ENCODE measurements at regions not wholly inside any gene's neighbourhood (a gene's known extent, or its start where the extent isn't known, plus 50 kb on each side); places are given as distances from the start of the nearest gene placed in this dataset.

DNA sequence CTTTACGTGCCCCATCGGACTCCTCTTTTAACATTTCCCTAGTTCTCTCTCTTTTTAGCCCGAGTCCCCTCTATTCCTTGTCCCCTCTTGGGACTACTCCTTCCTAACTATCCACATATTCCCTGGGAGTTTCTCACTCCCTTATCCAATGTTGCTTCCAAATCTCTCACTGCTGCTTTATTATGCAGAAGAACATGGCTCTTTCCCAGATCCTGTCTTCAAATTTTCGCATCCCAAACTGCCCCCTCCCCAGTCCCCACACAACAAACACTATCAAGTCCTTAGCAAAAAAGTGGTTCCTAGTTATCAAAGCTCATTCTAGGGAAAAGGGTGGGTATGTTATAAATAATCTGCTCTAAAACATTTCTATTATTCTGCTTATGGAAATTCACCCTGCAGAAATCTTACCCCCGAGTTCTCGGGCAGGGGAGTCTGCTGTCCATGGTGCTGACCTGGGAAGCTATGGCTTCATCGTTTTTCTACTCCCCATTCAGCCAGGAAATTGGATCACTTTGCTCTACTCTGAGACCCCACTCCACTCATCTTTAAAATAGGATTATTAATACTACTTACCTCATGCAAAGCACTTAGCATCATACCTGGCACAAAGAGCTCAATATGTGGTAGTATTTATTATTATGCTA is 393.5 kb downstream of the BUD13 start:
- TF ChIP-seq, protein P1, sequence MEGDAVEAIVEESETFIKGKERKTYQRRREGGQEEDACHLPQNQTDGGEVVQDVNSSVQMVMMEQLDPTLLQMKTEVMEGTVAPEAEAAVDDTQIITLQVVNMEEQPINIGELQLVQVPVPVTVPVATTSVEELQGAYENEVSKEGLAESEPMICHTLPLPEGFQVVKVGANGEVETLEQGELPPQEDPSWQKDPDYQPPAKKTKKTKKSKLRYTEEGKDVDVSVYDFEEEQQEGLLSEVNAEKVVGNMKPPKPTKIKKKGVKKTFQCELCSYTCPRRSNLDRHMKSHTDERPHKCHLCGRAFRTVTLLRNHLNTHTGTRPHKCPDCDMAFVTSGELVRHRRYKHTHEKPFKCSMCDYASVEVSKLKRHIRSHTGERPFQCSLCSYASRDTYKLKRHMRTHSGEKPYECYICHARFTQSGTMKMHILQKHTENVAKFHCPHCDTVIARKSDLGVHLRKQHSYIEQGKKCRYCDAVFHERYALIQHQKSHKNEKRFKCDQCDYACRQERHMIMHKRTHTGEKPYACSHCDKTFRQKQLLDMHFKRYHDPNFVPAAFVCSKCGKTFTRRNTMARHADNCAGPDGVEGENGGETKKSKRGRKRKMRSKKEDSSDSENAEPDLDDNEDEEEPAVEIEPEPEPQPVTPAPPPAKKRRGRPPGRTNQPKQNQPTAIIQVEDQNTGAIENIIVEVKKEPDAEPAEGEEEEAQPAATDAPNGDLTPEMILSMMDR (IDR thresholded peaks at IDR 0.05) = no peak
- DNase-seq = peak in 2 of 3 donors; percentile 33 to 54
- Histone ChIP-seq H3K4me3 (no peak overlapping the region), H3K4me1 (ENCODE audit: low read depth) (no peaks in the 10 kb centered on the region), H3K9me3 (no peaks in the 10 kb centered on the region), H3K36me3 (ENCODE audit: low read depth) (no peaks in the 10 kb centered on the region)
- ATAC-seq = no peak
- intact Hi-C loops (cut with DNase I, micrococcal nuclease) = no loop called here

DNA sequence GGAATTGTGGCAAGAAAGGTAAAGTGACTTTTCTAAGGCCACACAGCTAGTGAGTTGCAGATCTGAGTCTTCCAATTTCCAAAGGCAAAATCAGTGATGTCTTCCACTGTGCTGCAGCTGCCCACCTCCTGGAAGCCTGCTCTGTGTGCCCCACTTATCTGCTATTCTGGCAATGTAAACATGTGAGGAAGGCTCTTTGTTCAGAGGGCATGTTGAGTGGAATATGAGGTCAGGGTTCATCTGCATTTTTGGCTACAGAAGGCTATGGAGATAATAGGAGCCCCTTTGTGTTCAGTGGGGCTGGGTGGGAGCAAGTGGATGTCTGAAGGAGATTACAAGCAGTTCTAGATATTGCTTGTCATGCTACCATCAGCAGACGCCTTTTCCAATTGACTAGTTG is 396.2 kb downstream of the BUD13 start:
- Histone ChIP-seq H3K4me3 (no peak overlapping the region), H3K36me3 (ENCODE audit: low read depth) (no peaks in the 10 kb centered on the region), H3K4me1 (ENCODE audit: low read depth) (no peaks in the 10 kb centered on the region), H3K9me3 (no peaks in the 10 kb centered on the region)
- TF ChIP-seq, protein P1 (IDR thresholded peaks at IDR 0.05) = no peak
- intact Hi-C loops (cut with DNase I, micrococcal nuclease) = no loop called here
- DNase-seq (no peak), ATAC-seq (no peak)

- Histone ChIP-seq H3K36me3 (ENCODE audit: low read depth) (no peaks in the 10 kb centered on the region), H3K4me1 (ENCODE audit: low read depth) (no peaks in the 10 kb centered on the region), H3K4me3 (no peak overlapping the region), H3K9me3 (no peaks in the 10 kb centered on the region)
- DNase-seq (no peak), ATAC-seq (no peak)
- intact Hi-C loops (cut with DNase I, micrococcal nuclease) = no loop called here
- TF ChIP-seq, protein P1 (IDR thresholded peaks at IDR 0.05) = no peak
Measured at GRCh38 chr11:116376054-116376453, 396.7 kb downstream of the BUD13 start.

DNA sequence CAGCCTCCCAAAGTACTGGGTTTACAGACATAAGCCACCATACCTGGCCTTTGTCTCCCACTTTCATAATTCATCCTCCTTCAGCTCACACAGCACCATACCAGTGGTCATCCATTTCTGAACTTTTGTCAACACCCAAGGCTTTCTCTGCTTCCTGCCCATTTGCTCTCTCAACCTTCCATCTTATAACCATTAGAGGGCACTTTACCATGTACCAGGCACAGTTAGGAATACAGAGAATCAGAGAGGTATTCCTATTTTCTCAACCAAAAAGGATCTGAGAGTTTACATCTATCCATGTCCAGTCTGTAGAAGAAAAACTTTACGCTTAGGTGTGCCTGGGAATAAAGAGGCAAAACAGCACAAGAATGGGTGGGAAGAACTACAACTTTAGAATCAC is 397.6 kb downstream of the BUD13 start:
- Histone ChIP-seq H3K4me3 (no peak overlapping the region), H3K9me3 (no peaks in the 10 kb centered on the region), H3K36me3 (ENCODE audit: low read depth) (no peaks in the 10 kb centered on the region), H3K4me1 (ENCODE audit: low read depth) (no peaks in the 10 kb centered on the region)
- intact Hi-C loops (cut with DNase I, micrococcal nuclease) = no loop called here
- TF ChIP-seq, protein P1 (IDR thresholded peaks at IDR 0.05) = no peak
- DNase-seq (no peak), ATAC-seq (no peak)

GRCh38 chr11:116374085-116374484 is 398.7 kb downstream of the BUD13 start:
- TF ChIP-seq, protein P1 (IDR thresholded peaks at IDR 0.05) = no peak
- ATAC-seq (no peak), DNase-seq (no peak)
- Histone ChIP-seq H3K4me3 (no peak overlapping the region), H3K36me3 (ENCODE audit: low read depth) (no peaks in the 10 kb centered on the region), H3K4me1 (ENCODE audit: low read depth) (no peaks in the 10 kb centered on the region), H3K9me3 (no peaks in the 10 kb centered on the region)
- intact Hi-C loops (cut with DNase I, micrococcal nuclease) = no loop called here
